ENCODE measurements at regions not wholly inside any gene's neighbourhood (a gene's known extent, or its start where the extent isn't known, plus 50 kb on each side); places are given as distances from the start of the nearest gene placed in this dataset.

- TF ChIP-seq ZFP3 (CRISPR knock-in tag; IDR thresholded peaks at IDR 0.05) = no peak
- TF ChIP-seq ISL1 (CRISPR knock-in tag; IDR thresholded peaks at IDR 0.05) = no peak
- no peak for TF ChIP-seq BACH2 (CRISPR knock-in tag; IDR thresholded peaks at IDR 0.05; ENCODE audit: borderline replicate concordance)
- TF ChIP-seq PATZ1 (CRISPR knock-in tag; IDR thresholded peaks at IDR 0.05; ENCODE audit: borderline replicate concordance) = no peak
- TF ChIP-seq CSDC2 (CRISPR knock-in tag; IDR thresholded peaks at IDR 0.05) = no peak
- no peak for TF ChIP-seq RARB (CRISPR knock-in tag; IDR thresholded peaks at IDR 0.05)
- TF ChIP-seq GLIS3 (CRISPR knock-in tag; IDR thresholded peaks at IDR 0.05) = no peak
- TF ChIP-seq TSHZ2 (CRISPR knock-in tag; IDR thresholded peaks at IDR 0.05) = no peak
- TF ChIP-seq ZC3H10 (CRISPR knock-in tag; IDR thresholded peaks at IDR 0.05) = no peak
Measured at GRCh38 chr6:25181923-25182322, 97.3 kb upstream of the CARMIL1 start.

Measured in SK-N-SH treated with all-trans-retinoic acid at 6 μM for 48 hours (cell line).